NCI-H2196 treated with DMSO at 0.1 percent for 48 hours (cell line): ENCODE measurements at regions not wholly inside any gene's neighbourhood (a gene's known extent, or its start where the extent isn't known, plus 50 kb on each side); places are given as distances from the start of the nearest gene placed in this dataset.
"Not testable (repeated sequence)": the region's sequence is repeated elsewhere in the genome, so short reads cannot be mapped to it uniquely, and the experiment has no call there.

Experiments
- DNase-seq: peaks from one replicate; lab custom pipeline; 2025; ENCODE audit not compliant: unreplicated experiment; lab: John Stamatoyannopoulos, UW

- no peak for DNase-seq
These were observed 644.9 kb upstream of the DPPA4 start for GRCh38 chr3:109982201-109982600.

GRCh38 chr3:109984976-109985375, 647.6 kb upstream of the DPPA4 start:
- DNase-seq = no peak

GRCh38 chr3:109985943-109986555, 648.7 kb upstream of the DPPA4 start:
- no peak for DNase-seq

GRCh38 chr3:109994853-109995252, 657.5 kb upstream of the DPPA4 start:
- no peak for DNase-seq

GRCh38 chr3:109995377-109995776, 658.0 kb upstream of the DPPA4 start:
- DNase-seq = no peak

GRCh38 chr3:110001905-110002304, 664.6 kb upstream of the DPPA4 start:
- DNase-seq = not testable (repeated sequence)

GRCh38 chr3:110006913-110007312, 669.6 kb upstream of the DPPA4 start:
- DNase-seq = no peak

GRCh38 chr3:110015231-110015963, 678.1 kb upstream of the DPPA4 start:
- DNase-seq = no peak

GRCh38 chr3:110016235-110016815, 679.0 kb upstream of the DPPA4 start:
- no peak for DNase-seq

GRCh38 chr3:110017304-110017703, 680.0 kb upstream of the DPPA4 start:
- no peak for DNase-seq

- DNase-seq = no peak
These were observed 684.3 kb upstream of the DPPA4 start for GRCh38 chr3:110021659-110022058.

- DNase-seq = not testable (repeated sequence)
These were observed 685.7 kb upstream of the DPPA4 start for GRCh38 chr3:110023022-110023421.

GRCh38 chr3:110026421-110026820, 689.1 kb upstream of the DPPA4 start:
- no peak for DNase-seq

GRCh38 chr3:110027446-110028080, 690.2 kb upstream of the DPPA4 start:
- DNase-seq = no peak

- no peak for DNase-seq
These were observed 694.6 kb upstream of the DPPA4 start for GRCh38 chr3:110031975-110032374.

- no peak for DNase-seq
These were observed 722.1 kb upstream of the DPPA4 start for GRCh38 chr3:110059431-110059830.

GRCh38 chr3:110062716-110063115, 725.4 kb upstream of the DPPA4 start:
- DNase-seq = no peak

- DNase-seq = no peak
These were observed 725.8 kb upstream of the DPPA4 start for GRCh38 chr3:110063178-110063577.

- DNase-seq = no peak
These were observed 728.9 kb upstream of the DPPA4 start for GRCh38 chr3:110066206-110066605.

GRCh38 chr3:110067527-110067926, 730.2 kb upstream of the DPPA4 start:
- DNase-seq = no peak

- DNase-seq = no peak
These were observed 732.4 kb upstream of the DPPA4 start for GRCh38 chr3:110069761-110070160.
